GM12865 (cell line): ENCODE measurements at regions not wholly inside any gene's neighbourhood (a gene's known extent, or its start where the extent isn't known, plus 50 kb on each side); places are given as distances from the start of the nearest gene placed in this dataset.

Experiments used
- DNase-seq: peaks from one replicate; pipeline ENCODE4 v3.0.0; 2010; ENCODE audit warnings: low read depth
- H3K4me3 ChIP-seq: 2 replicates; pipeline ENCODE4 v1.5.1; 2011; ENCODE audit warnings: mild to moderate bottlenecking, low read depth, low read length, control low read depth
- TF ChIP-seq, protein P1 (sequence below): IDR thresholded peaks from 2 replicates; pipeline ENCODE4 v1.5.1; 2011; ENCODE audit warnings: low read length, control low read depth, low read depth, inconsistent platforms; ENCODE audit not compliant: insufficient read depth; ENCODE audit errors: missing control alignments

DNA sequence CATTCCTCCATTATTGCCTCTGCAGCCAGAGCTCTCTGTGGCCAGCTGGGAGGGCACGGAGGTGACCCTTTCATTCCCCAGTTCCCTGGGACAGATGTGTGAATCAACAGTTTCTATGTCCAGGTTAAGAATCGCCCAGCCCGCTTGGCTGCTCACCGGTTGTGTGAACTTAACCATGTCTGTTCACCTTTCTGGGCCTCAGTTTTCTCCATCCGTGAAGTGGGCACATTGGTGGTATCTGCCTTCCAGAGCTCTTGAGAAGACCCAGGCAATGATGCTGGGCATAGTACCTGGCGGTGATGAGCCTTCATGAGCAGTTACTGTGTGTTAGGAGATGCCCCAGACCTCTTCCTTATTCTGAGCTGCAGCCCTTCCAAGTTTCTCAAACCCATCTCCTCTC lies 238.3 kb downstream of the MATN1 start:
- no peak for DNase-seq
- TF ChIP-seq, protein P1, sequence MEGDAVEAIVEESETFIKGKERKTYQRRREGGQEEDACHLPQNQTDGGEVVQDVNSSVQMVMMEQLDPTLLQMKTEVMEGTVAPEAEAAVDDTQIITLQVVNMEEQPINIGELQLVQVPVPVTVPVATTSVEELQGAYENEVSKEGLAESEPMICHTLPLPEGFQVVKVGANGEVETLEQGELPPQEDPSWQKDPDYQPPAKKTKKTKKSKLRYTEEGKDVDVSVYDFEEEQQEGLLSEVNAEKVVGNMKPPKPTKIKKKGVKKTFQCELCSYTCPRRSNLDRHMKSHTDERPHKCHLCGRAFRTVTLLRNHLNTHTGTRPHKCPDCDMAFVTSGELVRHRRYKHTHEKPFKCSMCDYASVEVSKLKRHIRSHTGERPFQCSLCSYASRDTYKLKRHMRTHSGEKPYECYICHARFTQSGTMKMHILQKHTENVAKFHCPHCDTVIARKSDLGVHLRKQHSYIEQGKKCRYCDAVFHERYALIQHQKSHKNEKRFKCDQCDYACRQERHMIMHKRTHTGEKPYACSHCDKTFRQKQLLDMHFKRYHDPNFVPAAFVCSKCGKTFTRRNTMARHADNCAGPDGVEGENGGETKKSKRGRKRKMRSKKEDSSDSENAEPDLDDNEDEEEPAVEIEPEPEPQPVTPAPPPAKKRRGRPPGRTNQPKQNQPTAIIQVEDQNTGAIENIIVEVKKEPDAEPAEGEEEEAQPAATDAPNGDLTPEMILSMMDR, result no peak
- no peak overlapping the region for H3K4me3 ChIP-seq

GRCh38 chr1:30484668-30485067 lies 238.7 kb downstream of the MATN1 start:
- TF ChIP-seq, protein P1, result no peak
- DNase-seq, result no peak
- no peak overlapping the region for H3K4me3 ChIP-seq

GRCh38 chr1:30479575-30479974 lies 243.8 kb downstream of the MATN1 start:
- TF ChIP-seq, protein P1, result no peak
- no peak overlapping the region for H3K4me3 ChIP-seq
- DNase-seq, result no peak

- TF ChIP-seq, protein P1, result no peak
- no peak for DNase-seq
Measured at GRCh38 chr1:30478799-30479563, 244.4 kb downstream of the MATN1 start.

GRCh38 chr1:30478283-30478682 lies 245.1 kb downstream of the MATN1 start:
- no peak for DNase-seq
- TF ChIP-seq, protein P1, result no peak
- H3K4me3 ChIP-seq, result no peak overlapping the region

More at GRCh38 chr1:30478799-30479563, 244.4 kb downstream of the MATN1 start:
- H3K4me3 ChIP-seq, result no peak overlapping the region

DNA sequence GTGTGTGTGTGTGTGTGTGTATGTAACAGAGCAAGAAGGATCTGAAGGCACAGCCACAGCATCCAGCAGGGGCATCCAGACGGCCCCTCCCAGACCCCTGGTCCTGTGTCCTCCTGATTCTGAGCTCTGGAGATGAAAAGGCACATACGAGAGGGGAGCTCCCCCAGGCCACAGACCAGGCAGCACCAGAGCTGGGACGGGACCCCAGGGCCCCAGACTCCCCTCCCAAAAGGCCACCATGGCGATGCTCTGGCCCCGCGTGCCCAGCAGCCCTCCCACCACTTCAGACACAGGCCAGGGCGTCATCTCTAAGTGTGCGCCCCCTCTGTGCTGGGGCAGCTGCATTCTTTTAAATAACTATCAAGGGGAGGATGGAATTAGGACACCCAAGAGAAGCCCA lies 245.8 kb downstream of the MATN1 start:
- no peak overlapping the region for H3K4me3 ChIP-seq
- TF ChIP-seq, protein P1, result no peak
- no peak for DNase-seq
